Activated T-cell treated with anti-CD3 and anti-CD28 coated beads, Interleukin-2, amount 50 U/mL, for 48 hours (primary cell): ENCODE measurements at regions not wholly inside any gene's neighbourhood (a gene's known extent, or its start where the extent isn't known, plus 50 kb on each side); places are given as distances from the start of the nearest gene placed in this dataset.
"Not testable (repeated sequence)": the region's sequence is repeated elsewhere in the genome, so short reads cannot be mapped to it uniquely, and the experiment has no call there.

ENCODE experiments used
- DNase-seq, 2 experiments: peaks; one replicate each; pipeline ENCODE4 v3.0.0-alpha.2; 2020

- DNase-seq, result peak; percentile 44 to 49
These were observed 1183.8 kb downstream of the TMEM121 start for GRCh38 chr14:106710187-106710586.

- DNase-seq, result not testable (repeated sequence)
These were observed 1186.1 kb downstream of the TMEM121 start for GRCh38 chr14:106712513-106712912.

- not testable (repeated sequence) for DNase-seq
These were observed 1188.4 kb downstream of the TMEM121 start for GRCh38 chr14:106714446-106715428.

DNA sequence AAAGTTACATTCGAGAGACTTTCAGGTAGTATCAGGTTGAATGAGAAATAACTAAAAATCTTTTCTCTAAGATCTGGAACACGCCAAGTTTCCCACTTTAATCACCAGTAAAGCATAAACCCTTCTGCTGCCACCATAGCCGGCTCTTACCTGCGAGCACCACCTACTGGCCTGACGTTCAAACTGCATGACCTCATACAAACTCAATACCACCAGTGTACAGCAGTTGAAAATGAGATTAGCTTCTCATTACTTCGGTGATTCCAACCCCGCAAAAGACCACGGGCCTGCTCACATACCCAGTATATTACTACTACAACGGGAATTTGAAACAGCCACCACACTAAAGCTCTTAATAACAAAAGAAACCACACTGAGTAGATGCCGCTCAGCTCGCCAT, 1191.2 kb downstream of the TMEM121 start:
- DNase-seq, result not testable (repeated sequence)

DNA sequence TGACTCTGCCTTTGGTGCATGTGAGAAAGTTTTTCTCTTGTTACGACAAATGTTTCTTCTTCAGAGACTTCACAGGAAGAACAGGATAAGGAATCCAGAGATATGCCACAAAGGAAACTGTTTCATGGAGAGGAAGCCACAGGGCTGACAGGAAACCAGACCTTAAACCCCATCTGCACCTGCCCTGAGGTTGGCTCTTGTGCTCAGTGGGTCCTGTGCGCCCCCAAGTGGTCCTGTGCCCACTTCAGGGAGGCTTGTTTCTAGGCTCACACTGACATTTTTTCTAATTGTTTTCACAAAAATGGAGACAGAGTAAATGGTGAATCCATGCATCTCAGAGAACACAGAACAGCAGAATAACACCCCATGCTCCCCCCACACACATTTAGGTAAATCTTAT, 1193.5 kb downstream of the TMEM121 start:
- DNase-seq, result peak in 1 of 2 experiments; percentile 35

DNA sequence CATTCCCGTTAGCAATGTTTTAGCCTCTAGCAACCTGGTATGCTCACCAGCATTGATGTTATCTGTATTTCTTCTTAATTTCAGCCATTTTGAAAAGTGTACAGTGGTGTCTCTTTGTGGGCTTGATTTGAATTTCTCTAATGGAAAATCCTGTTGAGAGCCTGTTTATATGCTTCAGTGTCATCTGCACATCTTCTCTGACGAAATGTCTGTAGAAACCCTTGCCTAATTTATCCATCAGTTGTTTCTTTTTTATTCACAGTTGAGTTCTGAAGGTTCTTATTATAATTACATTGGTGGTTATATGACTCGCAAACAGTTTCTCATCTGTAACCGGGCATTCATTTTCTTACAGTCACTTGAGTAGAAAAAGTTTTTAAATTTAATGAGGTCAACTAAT, 1195.5 kb downstream of the TMEM121 start:
- not testable (repeated sequence) for DNase-seq

GRCh38 chr14:106722813-106723687, 1196.7 kb downstream of the TMEM121 start:
- not testable (repeated sequence) for DNase-seq

- not testable (repeated sequence) for DNase-seq
These were observed 1201.6 kb downstream of the TMEM121 start for GRCh38 chr14:106727962-106728361.

- no peak for DNase-seq
These were observed 1202.2 kb downstream of the TMEM121 start for GRCh38 chr14:106728611-106729010.

DNA sequence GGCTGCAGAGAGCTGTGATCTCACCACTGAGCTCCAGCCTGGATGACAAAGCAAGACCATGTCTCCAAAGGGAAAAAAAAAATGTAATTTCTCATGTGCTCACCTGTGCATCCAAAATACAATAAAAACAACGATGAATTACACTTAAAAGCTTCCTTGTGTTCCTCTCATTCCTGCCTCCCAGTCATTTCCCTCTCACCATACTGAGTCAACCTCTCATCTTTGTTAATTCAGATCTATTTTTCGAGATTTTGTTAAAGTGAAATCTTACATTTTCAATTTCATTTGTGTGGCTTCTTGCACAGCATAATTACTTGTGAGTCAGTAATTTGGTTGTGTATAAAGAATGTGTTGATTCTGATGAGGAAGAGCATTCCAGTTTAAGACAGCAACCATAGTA, 1203.2 kb downstream of the TMEM121 start:
- DNase-seq, result no peak

DNA sequence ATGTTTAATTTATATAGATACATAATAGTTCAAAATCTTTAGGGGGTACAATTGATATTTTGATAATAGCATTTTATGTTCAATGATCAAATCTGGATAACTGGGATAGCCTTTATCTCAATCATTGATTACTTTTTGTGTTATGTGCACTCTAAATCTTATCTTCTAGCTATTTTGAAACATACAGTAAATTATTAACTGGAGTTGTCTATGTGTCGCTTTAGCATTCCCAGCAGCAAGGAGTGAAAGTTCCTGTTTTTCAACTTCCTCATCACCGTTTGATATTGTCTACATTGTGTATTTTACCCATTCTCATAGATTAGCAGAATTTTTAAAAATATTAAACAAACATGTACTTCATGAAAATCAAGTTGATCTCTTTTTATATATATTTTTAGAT, 1207.4 kb downstream of the TMEM121 start:
- no peak for DNase-seq

DNA sequence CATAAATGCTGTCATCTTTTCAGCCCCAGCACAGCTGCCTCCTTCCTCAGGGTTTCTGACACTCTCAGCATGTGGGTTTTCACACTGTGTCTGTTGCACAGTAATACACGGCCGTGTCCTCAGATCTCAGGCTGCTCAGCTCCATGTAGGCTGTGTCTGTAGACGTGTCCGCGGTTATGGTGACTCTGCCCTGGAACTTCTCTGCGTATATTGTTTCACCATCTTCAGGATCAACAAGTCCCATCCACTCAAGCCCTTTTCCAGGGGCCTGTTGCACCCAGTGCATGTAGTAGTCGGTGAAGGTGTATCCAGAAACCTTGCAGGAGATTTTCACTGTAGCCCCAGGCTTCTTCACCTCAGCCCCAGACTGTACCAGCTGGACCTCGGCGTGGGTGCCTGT, 1210.6 kb downstream of the TMEM121 start:
- DNase-seq, result peak; percentile 42 to 51

GRCh38 chr14:106738075-106738474, 1211.7 kb downstream of the TMEM121 start:
- peak; percentile 71 to 74 for DNase-seq

DNA sequence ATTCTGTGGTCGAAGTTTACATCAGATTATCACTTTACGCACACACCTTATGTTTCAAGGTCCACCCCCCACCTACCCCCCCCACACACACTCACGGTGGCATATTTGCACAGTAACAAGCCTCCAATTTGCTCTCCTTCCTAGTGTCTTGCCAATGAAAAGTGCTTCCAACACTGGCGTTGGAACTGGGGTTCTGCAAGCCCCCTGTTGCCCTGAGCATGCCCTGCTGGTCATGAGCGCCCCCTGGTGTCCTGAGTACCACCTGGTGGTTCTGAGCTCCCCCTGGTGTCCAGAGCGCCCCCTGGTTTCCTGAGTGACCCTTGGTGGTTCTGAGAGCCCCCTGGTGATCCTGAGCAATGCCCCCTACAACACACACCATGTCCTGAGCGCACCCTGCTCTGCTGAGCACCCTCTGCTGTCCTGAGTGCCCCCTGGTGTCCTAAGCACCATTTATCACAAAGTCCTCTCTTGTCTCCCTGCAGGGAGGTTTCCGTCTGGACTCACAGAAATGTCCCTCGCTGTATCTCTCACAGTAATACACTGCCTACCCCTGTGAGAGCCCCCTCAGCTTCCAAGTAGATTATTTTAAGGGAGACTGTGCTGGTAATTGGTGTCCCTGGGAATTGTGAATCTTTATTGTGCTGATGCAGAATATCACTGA, 1212.3 kb downstream of the TMEM121 start:
- DNase-seq, result peak; percentile 63 to 64

GRCh38 chr14:106741086-106741827, 1214.9 kb downstream of the TMEM121 start:
- DNase-seq, result peak; percentile 91 to 92

- DNase-seq, result peak in 1 of 2 experiments; percentile 57
These were observed 1218.8 kb downstream of the TMEM121 start for GRCh38 chr14:106745016-106745767.

DNA sequence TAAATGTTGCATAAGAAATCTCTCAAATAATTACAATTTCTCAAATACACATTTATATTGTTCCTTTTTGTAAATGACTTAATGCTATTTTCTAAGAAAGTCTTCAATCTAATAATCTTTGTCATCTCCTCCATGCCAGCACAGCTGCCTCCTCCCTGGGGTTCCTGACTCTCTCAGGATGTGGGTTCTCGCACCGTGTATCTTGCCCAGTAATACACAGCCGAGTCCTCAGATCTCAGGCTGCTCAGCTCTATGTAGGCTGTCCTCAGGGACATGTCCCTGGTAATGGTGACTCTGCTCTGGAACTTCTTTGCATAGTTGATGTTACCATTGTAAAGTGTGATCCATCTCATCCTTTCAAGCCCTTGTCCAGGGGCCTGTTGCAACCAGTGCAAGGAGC, 1223.7 kb downstream of the TMEM121 start:
- DNase-seq, result not testable (repeated sequence)

GRCh38 chr14:106753751-106754150, 1227.4 kb downstream of the TMEM121 start:
- not testable (repeated sequence) for DNase-seq

- not testable (repeated sequence) for DNase-seq
These were observed 1231.1 kb downstream of the TMEM121 start for GRCh38 chr14:106757444-106757843.

- DNase-seq, result not testable (repeated sequence)
These were observed 1235.8 kb downstream of the TMEM121 start for GRCh38 chr14:106761886-106762816.
